ENCODE measurements at regions not wholly inside any gene's neighbourhood (a gene's known extent, or its start where the extent isn't known, plus 50 kb on each side); places are given as distances from the start of the nearest gene placed in this dataset.

GRCh38 chr22:23385678-23386631, 194.1 kb downstream of the IGLL1 start:
- TF ChIP-seq TARDBP (IDR thresholded peaks at IDR 0.05) = no peak
- TF ChIP-seq FOXM1 (IDR thresholded peaks at IDR 0.05; ENCODE audit: borderline replicate concordance) = no peak
- TF ChIP-seq SUZ12 (IDR thresholded peaks at IDR 0.05) = no peak
- no peak for TF ChIP-seq CTBP1 (IDR thresholded peaks at IDR 0.05; ENCODE audit: borderline replicate concordance)
- TF ChIP-seq SP1 (IDR thresholded peaks at IDR 0.05) = no peak
- no peak for TF ChIP-seq BHLHE40 (IDR thresholded peaks at IDR 0.05; ENCODE audit: borderline replicate concordance)
- no peak for TF ChIP-seq FOXA1 (IDR thresholded peaks at IDR 0.05)
- TF ChIP-seq NFRKB (IDR thresholded peaks at IDR 0.05) = no peak
- TF ChIP-seq FOXK2 (IDR thresholded peaks at IDR 0.05) = no peak
- no peak for TF ChIP-seq ZNF384 (IDR thresholded peaks at IDR 0.05)
- no peak for TF ChIP-seq ELF4 (IDR thresholded peaks at IDR 0.05)
- TF ChIP-seq ARNT (IDR thresholded peaks at IDR 0.05) = no peak
- TF ChIP-seq PKNOX1 (IDR thresholded peaks at IDR 0.05) = no peak
- no peak for TF ChIP-seq LEF1 (IDR thresholded peaks at IDR 0.05; ENCODE audit: borderline replicate concordance)
